ENCODE measurements at regions not wholly inside any gene's neighbourhood (a gene's known extent, or its start where the extent isn't known, plus 50 kb on each side); places are given as distances from the start of the nearest gene placed in this dataset.

DNA sequence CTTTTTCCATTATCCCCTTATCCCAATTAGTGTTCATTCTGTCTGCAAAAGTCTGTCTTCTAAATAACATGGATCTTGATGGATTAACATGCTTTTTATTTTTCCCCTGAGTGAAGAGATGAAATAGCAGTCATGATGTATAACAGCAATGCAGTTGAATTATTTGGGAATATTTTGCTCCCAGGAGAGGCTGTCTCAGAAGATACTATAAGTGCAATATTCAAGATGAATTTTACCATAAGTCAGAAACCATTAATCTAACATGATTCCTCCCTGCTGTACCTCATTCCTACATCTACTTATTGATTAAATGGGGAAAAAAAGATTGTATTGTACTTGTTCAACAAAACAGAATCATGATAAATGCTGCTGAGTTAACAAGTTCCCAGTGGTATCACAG, 233.2 kb upstream of the KCNIP4 start:
- no peaks in the 10 kb centered on the region for H3K9me3 ChIP-seq
- DNase-seq, result no peak
- ChIA-PET CTCF (no interaction called here), POLR2A (no interaction called here)
- Mint-ChIP-seq H3K9me3 (ENCODE audit: unreplicated experiment) (no peaks in the 10 kb centered on the region), H3K27ac (ENCODE audit: unreplicated experiment) (no peak overlapping the region), H3K4me1 (ENCODE audit: low read depth, unreplicated experiment) (no peaks in the 10 kb centered on the region), H3K27me3 (ENCODE audit: insufficient read depth, unreplicated experiment) (no peaks in the 10 kb centered on the region), H3K36me3 (ENCODE audit: insufficient read depth, unreplicated experiment) (no peaks in the 10 kb centered on the region), H3K4me3 (ENCODE audit: unreplicated experiment) (no peak overlapping the region)
- no peak overlapping the region for H3K4me3 ChIP-seq (ENCODE audit: low read depth, low read length)
- H3K27me3 ChIP-seq (replicated peaks; ENCODE audit: control insufficient read depth, insufficient read depth, low read length), result no peaks in the 10 kb centered on the region
- H3K4me1 ChIP-seq, result no peaks in the 10 kb centered on the region
- intact Hi-C loops (cut with micrococcal nuclease; ENCODE audit: unreplicated experiment), result no loop called here
- no TSS peak for BruUV-seq (replicated peaks)
- TF ChIP-seq, protein P1, sequence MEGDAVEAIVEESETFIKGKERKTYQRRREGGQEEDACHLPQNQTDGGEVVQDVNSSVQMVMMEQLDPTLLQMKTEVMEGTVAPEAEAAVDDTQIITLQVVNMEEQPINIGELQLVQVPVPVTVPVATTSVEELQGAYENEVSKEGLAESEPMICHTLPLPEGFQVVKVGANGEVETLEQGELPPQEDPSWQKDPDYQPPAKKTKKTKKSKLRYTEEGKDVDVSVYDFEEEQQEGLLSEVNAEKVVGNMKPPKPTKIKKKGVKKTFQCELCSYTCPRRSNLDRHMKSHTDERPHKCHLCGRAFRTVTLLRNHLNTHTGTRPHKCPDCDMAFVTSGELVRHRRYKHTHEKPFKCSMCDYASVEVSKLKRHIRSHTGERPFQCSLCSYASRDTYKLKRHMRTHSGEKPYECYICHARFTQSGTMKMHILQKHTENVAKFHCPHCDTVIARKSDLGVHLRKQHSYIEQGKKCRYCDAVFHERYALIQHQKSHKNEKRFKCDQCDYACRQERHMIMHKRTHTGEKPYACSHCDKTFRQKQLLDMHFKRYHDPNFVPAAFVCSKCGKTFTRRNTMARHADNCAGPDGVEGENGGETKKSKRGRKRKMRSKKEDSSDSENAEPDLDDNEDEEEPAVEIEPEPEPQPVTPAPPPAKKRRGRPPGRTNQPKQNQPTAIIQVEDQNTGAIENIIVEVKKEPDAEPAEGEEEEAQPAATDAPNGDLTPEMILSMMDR (IDR thresholded peaks at IDR 0.05; ENCODE audit: insufficient read depth in 1 of 2, low read depth in 1 of 2, low read length in 1 of 2, severe bottlenecking in 1 of 2, unreplicated experiment in 1 of 2), result no peak
- H3K36me3 ChIP-seq (ENCODE audit: control insufficient read depth, insufficient read depth, low read length), result no peaks in the 10 kb centered on the region

DNA sequence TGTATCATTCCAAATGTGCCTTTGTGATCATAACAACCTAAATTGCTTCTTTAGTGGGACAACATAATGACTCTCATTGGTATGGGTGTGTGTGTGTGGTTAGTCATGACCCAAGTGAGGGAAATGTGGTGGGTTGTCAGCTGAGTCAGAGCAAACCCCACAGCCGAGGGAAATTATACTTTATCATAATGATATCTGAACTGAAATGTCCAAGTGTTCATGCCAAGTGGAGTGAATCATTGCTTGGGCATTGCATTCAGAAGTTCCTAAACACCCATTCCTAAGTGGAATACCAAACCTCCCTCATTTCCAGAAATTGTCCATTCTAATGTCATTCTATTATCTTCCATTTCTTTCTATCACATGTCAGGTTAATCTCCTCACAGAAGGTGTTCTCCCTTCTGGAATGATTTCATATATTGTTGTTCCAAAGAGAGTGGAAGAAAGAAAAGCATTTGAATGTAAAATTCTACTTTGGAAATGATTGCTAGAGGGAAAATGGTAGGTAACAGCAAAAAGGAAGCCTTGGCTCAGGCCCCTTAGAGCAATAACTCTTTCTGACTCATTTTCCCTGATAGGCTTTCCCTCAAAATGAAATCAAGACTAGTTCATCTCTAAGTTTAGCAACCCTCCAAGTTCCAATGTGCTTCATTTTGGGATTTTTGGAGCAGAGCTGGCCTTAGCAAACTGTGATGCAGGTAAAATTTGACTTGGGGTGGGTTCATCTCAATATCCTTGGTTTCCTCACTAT, 230.7 kb upstream of the KCNIP4 start:
- ChIA-PET CTCF (no interaction called here), POLR2A (no interaction called here)
- H3K9me3 Mint-ChIP-seq (ENCODE audit: unreplicated experiment), result no peaks in the 10 kb centered on the region
- no peak overlapping the region for H3K27ac Mint-ChIP-seq (ENCODE audit: unreplicated experiment)
- no TSS peak for BruUV-seq (replicated peaks)
- H3K4me1 Mint-ChIP-seq (ENCODE audit: low read depth, unreplicated experiment), result no peaks in the 10 kb centered on the region
- no peaks in the 10 kb centered on the region for H3K27me3 ChIP-seq (replicated peaks; ENCODE audit: control insufficient read depth, insufficient read depth, low read length)
- DNase-seq, result no peak
- intact Hi-C loops (cut with micrococcal nuclease; ENCODE audit: unreplicated experiment), result no loop called here
- H3K4me1 ChIP-seq, result no peaks in the 10 kb centered on the region
- no peak overlapping the region for H3K4me3 ChIP-seq (ENCODE audit: low read depth, low read length)
- TF ChIP-seq, protein P1 (IDR thresholded peaks at IDR 0.05; ENCODE audit: insufficient read depth in 1 of 2, low read depth in 1 of 2, low read length in 1 of 2, severe bottlenecking in 1 of 2, unreplicated experiment in 1 of 2), result no peak
- no peaks in the 10 kb centered on the region for H3K27me3 Mint-ChIP-seq (ENCODE audit: insufficient read depth, unreplicated experiment)
- H3K36me3 Mint-ChIP-seq (ENCODE audit: insufficient read depth, unreplicated experiment), result no peaks in the 10 kb centered on the region
- H3K4me3 Mint-ChIP-seq (ENCODE audit: unreplicated experiment), result no peak overlapping the region
- no peaks in the 10 kb centered on the region for H3K9me3 ChIP-seq
- H3K36me3 ChIP-seq (ENCODE audit: control insufficient read depth, insufficient read depth, low read length), result no peaks in the 10 kb centered on the region

- BruUV-seq (replicated peaks), result no TSS peak
- H3K4me3 Mint-ChIP-seq (ENCODE audit: unreplicated experiment), result no peak overlapping the region
- DNase-seq, result no peak
- H3K27me3 ChIP-seq (replicated peaks; ENCODE audit: control insufficient read depth, insufficient read depth, low read length), result no peaks in the 10 kb centered on the region
- intact Hi-C loops (cut with micrococcal nuclease; ENCODE audit: unreplicated experiment), result no loop called here
- H3K36me3 ChIP-seq (ENCODE audit: control insufficient read depth, insufficient read depth, low read length), result no peaks in the 10 kb centered on the region
- H3K4me1 ChIP-seq, result no peaks in the 10 kb centered on the region
- H3K4me3 ChIP-seq (ENCODE audit: low read depth, low read length), result no peak overlapping the region
- H3K27ac Mint-ChIP-seq (ENCODE audit: unreplicated experiment), result no peak overlapping the region
- H3K9me3 ChIP-seq, result no peaks in the 10 kb centered on the region
- CTCF ChIA-PET, result no interaction called here
- H3K27me3 Mint-ChIP-seq (ENCODE audit: insufficient read depth, unreplicated experiment), result no peaks in the 10 kb centered on the region
- H3K36me3 Mint-ChIP-seq (ENCODE audit: insufficient read depth, unreplicated experiment), result no peaks in the 10 kb centered on the region
- POLR2A ChIA-PET, result no interaction called here
- H3K9me3 Mint-ChIP-seq (ENCODE audit: unreplicated experiment), result no peaks in the 10 kb centered on the region
- TF ChIP-seq, protein P1 (IDR thresholded peaks at IDR 0.05; ENCODE audit: insufficient read depth in 1 of 2, low read depth in 1 of 2, low read length in 1 of 2, severe bottlenecking in 1 of 2, unreplicated experiment in 1 of 2), result no peak
- H3K4me1 Mint-ChIP-seq (ENCODE audit: low read depth, unreplicated experiment), result no peaks in the 10 kb centered on the region
Measured at GRCh38 chr4:22174640-22175039, 226.1 kb upstream of the KCNIP4 start.
